GM19043 (cell line): ENCODE measurements at regions not wholly inside any gene's neighbourhood (a gene's known extent, or its start where the extent isn't known, plus 50 kb on each side); places are given as distances from the start of the nearest gene placed in this dataset.

Experiments used
- ATAC-seq: cut with Tn5 transposase; IDR thresholded peaks from one replicate; pipeline ENCODE4 v1.9.1; 2021; ENCODE audit warnings: low read depth; ENCODE audit not compliant: unreplicated experiment

DNA sequence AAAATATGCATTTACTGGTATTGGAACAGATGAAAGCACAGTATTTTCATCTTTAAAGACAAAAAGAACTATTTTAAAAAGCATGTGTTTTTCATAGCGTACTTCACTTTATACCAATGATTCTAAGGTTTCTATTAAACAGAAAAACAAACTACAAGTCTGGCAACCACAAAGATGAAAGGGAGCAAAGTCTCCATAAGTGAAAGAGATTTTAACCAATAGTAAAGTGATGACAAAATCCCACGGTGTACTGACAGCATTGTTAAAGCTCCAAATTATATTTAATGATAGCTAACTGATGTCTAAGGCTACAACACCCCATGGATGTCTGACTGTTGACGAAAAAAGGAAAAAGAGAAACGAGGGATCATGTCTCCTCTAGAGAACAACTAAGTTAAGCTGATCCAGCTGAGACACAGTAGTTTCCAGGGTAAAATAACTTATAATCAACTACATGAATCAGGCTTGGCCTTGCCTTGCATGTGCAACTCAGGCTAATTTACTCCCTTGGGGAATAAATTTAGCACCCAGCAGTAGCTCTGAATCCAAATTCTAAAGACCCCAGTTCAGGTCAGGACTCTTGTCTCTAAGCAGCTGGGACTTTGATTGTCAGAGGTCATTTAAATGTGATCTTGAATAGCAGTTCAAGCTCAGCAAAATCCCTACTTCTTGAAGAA lies 56.0 kb upstream of the TAB2 start:
- ATAC-seq, result no peak

DNA sequence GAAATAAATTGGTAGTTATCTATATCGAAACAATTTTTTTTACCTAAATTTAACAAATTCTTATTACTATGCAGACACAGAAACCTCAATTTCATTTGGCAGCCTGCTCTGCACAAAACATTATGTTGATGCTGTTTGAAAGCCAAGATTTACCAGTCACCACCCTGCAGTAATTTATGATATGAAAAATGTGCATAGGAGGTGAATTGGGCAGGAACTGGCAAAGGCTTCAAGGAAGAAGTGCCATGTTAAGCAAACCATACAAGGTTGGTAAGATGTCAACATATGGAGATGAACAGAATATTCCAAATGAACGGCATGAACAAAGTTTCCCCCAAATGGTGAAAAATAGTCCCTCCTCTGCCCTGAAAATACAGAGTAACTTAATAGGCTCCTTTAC lies 54.2 kb upstream of the TAB2 start:
- no peak for ATAC-seq

GRCh38 chr6:149264629-149265028 lies 52.9 kb upstream of the TAB2 start:
- no peak for ATAC-seq

DNA sequence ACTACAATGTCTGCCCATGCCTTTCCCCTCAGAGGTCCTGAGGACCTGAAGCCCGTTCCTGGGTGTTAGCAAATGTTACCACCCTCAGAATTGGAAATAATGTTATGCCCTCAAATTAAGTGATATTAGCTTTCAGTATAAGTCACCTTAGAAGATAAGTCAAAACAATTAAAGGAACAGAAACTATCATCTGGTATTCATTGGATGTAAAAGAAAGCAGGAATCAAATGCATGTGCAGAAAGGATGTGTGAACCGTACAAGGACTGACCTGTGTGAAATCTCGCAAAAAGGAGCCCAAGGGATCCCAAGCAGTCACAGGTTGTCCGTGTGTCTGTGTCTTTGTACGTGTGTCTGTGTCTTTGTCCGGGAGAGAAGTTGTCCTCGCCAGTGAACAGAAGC lies 51.6 kb upstream of the TAB2 start:
- ATAC-seq, result no peak

GRCh38 chr6:149266659-149267058 lies 50.9 kb upstream of the TAB2 start:
- ATAC-seq, result peak; percentile 82

DNA sequence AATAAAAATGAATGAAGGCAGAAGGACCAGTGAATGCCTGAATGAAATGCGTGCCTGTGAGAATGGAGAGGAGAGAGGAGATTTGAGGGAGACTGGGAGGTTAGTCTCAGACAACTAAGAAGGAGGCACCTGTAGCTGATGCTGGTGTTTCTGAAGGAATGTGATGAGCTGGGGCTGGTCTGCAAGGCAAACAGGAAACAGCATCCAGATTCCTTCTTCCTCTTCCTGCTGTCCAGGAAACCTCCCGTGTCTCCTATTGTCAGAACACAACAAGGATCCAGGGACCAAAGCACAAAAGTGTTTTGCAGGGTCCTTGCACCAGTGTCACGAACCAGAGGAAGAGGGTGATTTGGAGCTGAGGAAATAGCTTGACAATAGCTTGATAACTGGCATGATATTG lies 50.4 kb upstream of the TAB2 start:
- no peak for ATAC-seq

DNA sequence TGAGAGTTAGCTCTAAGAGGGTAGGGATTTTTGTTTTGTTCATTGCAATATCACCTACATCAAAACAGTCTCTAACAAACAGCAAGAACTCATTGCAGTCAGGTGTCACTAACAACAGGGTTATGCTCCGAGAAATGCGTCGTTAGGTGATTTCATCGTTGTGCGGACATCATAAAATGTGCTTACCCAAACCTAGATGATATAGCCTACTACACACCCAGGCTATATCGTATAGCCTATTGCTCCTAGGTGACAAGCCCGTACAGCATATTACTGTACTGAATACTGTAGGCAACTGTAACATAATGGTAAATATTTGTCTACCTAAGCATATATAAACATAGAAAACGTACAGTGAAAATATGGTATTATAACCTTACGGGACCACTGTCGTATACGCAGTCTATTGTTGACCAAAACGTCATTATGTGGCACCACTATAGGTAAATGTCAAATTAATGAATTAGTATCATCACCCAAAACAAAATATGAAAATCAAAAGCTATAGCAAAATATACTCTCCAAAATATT lies 49.9 kb upstream of the TAB2 start:
- no peak for ATAC-seq
